ENCODE measurements at regions not wholly inside any gene's neighbourhood (a gene's known extent, or its start where the extent isn't known, plus 50 kb on each side); places are given as distances from the start of the nearest gene placed in this dataset.
"Not testable (repeated sequence)": the region's sequence is repeated elsewhere in the genome, so short reads cannot be mapped to it uniquely, and the experiment has no call there.

GRCh38 chr12:4822572-4822971 lies 87.1 kb upstream of the KCNA1 start:
- DNase-seq, result no peak

GRCh38 chr12:4824380-4824779 lies 85.3 kb upstream of the KCNA1 start:
- no peak for DNase-seq

GRCh38 chr12:4825011-4825858 lies 84.5 kb upstream of the KCNA1 start:
- no peak for DNase-seq

- DNase-seq, result no peak
Measured at GRCh38 chr12:4826909-4827308, 82.8 kb upstream of the KCNA1 start.

- no peak for DNase-seq
Measured at GRCh38 chr12:4828176-4828575, 81.5 kb upstream of the KCNA1 start.

GRCh38 chr12:4829161-4829792 lies 80.4 kb upstream of the KCNA1 start:
- DNase-seq, result no peak

GRCh38 chr12:4829793-4830162 lies 79.9 kb upstream of the KCNA1 start:
- no peak for DNase-seq

GRCh38 chr12:4830556-4831210 lies 79.0 kb upstream of the KCNA1 start:
- no peak for DNase-seq

- no peak for DNase-seq
Measured at GRCh38 chr12:4833053-4833452, 76.7 kb upstream of the KCNA1 start.

- DNase-seq, result no peak
Measured at GRCh38 chr12:4833524-4833923, 76.2 kb upstream of the KCNA1 start.

GRCh38 chr12:4842401-4842800 lies 67.3 kb upstream of the KCNA1 start:
- DNase-seq, result not testable (repeated sequence)

- no peak for DNase-seq
Measured at GRCh38 chr12:4843907-4844306, 65.8 kb upstream of the KCNA1 start.

- no peak for DNase-seq
Measured at GRCh38 chr12:4847713-4848112, 62.0 kb upstream of the KCNA1 start.

GRCh38 chr12:4849115-4849541 lies 60.6 kb upstream of the KCNA1 start:
- DNase-seq, result no peak

GRCh38 chr12:4849795-4850345 lies 59.8 kb upstream of the KCNA1 start:
- DNase-seq, result no peak

GRCh38 chr12:4850857-4851380 lies 58.8 kb upstream of the KCNA1 start:
- DNase-seq, result no peak

- no peak for DNase-seq
Measured at GRCh38 chr12:4852308-4852707, 57.4 kb upstream of the KCNA1 start.

- DNase-seq, result no peak
Measured at GRCh38 chr12:4852911-4853310, 56.8 kb upstream of the KCNA1 start.

GRCh38 chr12:4855121-4855924 lies 54.4 kb upstream of the KCNA1 start:
- DNase-seq, result peak; percentile 67

GRCh38 chr12:4856596-4856995 lies 53.1 kb upstream of the KCNA1 start:
- DNase-seq, result no peak

- DNase-seq, result peak; percentile 89
Measured at GRCh38 chr12:4857472-4858291, 52.0 kb upstream of the KCNA1 start.

- no peak for DNase-seq
Measured at GRCh38 chr12:4858386-4858785, 51.3 kb upstream of the KCNA1 start.
